SJCRH30 (cell line): ENCODE measurements at regions not wholly inside any gene's neighbourhood (a gene's known extent, or its start where the extent isn't known, plus 50 kb on each side); places are given as distances from the start of the nearest gene placed in this dataset.

Experiments used
- DNase-seq, 2 experiments: peaks; one replicate each; pipeline ENCODE4 v3.0.0-alpha.2; 2015 to 2020
- H3K27ac ChIP-seq: fragments of 250-450 bp; sonication (Bioruptor Pico); 2 replicates; pipeline ENCODE4 v1.5.1; 2020; ENCODE audit warnings: mild to moderate bottlenecking, moderate library complexity
- H3K27me3 ChIP-seq: fragments of 250-450 bp; sonication (Bioruptor Pico); 2 replicates; pipeline ENCODE4 v1.5.1; 2020; ENCODE audit warnings: mild to moderate bottlenecking, moderate library complexity
- H3K36me3 ChIP-seq: fragments of 250-450 bp; sonication (Bioruptor Pico); 2 replicates; pipeline ENCODE4 v1.5.1; 2020; ENCODE audit warnings: mild to moderate bottlenecking, moderate library complexity
- H3K4me1 ChIP-seq: fragments of 250-450 bp; sonication (Bioruptor Pico); 2 replicates; pipeline ENCODE4 v1.5.1; 2020; ENCODE audit warnings: mild to moderate bottlenecking, moderate library complexity
- H3K4me3 ChIP-seq: fragments of 250-450 bp; sonication (Bioruptor Pico); 2 replicates; pipeline ENCODE4 v1.5.1; 2020; ENCODE audit warnings: mild to moderate bottlenecking, moderate library complexity
- H3K9me3 ChIP-seq: fragments of 250-450 bp; sonication (Bioruptor Pico); replicated peaks from 2 replicates; pipeline ENCODE4 v1.5.1; 2020; ENCODE audit warnings: mild to moderate bottlenecking, moderate library complexity

DNA sequence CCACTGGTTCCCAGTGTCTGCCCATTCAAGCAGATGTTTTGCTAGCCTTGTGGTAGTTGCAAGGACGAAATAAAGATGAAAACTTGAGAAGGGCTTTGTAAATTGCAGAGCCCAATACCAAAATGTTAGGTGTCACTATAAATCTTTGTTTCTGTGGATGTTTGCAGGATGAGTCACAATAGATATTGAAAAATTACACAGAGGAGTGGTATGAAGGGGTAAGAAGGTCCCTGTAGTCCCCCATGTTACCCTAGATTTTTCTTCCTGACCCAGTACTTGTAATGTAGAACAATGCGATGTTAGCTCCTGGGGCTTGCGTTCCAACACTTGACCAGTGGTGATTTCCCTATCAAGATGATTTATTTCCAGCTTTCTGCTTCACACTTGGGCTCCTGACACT is 102.6 kb upstream of the LYZL1 start:
- no peaks in the 10 kb centered on the region for H3K9me3 ChIP-seq
- no peak overlapping the region for H3K4me3 ChIP-seq
- H3K27ac ChIP-seq, result no peak overlapping the region
- H3K27me3 ChIP-seq, result no peaks in the 10 kb centered on the region
- H3K4me1 ChIP-seq, result no peaks in the 10 kb centered on the region
- no peak for DNase-seq
- no peaks in the 10 kb centered on the region for H3K36me3 ChIP-seq

DNA sequence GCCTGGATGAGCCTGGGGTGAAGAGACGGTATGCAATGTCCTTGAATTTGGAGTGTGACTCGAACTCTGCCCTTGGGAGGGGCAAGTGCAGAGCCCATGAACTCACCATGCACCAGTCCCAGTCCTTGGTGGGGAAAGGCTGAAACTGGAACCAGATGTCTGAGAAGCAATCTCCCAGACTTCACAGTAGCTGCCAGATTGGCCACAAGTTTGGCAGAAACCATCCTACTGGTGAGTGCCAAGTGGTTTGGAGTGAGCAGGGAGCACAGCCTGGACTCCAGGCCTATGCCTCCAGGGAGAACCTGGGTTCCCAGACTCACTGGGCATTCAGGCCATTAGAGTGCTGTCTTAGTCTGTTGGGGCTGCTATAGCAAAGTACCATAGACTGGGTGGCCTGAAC is 99.6 kb upstream of the LYZL1 start:
- Histone ChIP-seq H3K9me3 (no peaks in the 10 kb centered on the region), H3K27ac (no peak overlapping the region), H3K27me3 (no peaks in the 10 kb centered on the region), H3K4me1 (no peaks in the 10 kb centered on the region), H3K36me3 (no peaks in the 10 kb centered on the region), H3K4me3 (no peak overlapping the region)
- no peak for DNase-seq

DNA sequence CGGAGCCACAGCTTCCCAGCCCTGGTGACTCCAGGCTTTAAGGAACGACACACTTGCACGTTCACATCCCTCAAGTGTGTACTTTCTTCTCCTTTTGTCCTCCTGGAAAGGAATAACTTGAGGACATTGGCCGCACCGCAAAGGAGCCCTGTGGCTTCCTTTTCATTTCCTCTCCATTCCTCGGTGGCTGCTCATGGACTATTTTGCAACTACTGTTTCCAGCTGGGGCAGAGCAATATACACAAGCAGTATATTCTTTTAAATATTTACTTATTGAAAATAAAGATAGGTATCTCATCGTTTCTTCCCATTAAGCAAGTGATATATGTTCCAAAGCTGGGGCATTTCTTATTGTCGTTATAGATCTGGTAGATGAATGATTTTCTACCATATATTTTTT is 97.2 kb upstream of the LYZL1 start:
- H3K27ac ChIP-seq, result no peak overlapping the region
- no peak overlapping the region for H3K4me3 ChIP-seq
- DNase-seq, result no peak
- no peaks in the 10 kb centered on the region for H3K4me1 ChIP-seq
- no peaks in the 10 kb centered on the region for H3K9me3 ChIP-seq
- H3K36me3 ChIP-seq, result no peaks in the 10 kb centered on the region
- H3K27me3 ChIP-seq, result no peaks in the 10 kb centered on the region

DNA sequence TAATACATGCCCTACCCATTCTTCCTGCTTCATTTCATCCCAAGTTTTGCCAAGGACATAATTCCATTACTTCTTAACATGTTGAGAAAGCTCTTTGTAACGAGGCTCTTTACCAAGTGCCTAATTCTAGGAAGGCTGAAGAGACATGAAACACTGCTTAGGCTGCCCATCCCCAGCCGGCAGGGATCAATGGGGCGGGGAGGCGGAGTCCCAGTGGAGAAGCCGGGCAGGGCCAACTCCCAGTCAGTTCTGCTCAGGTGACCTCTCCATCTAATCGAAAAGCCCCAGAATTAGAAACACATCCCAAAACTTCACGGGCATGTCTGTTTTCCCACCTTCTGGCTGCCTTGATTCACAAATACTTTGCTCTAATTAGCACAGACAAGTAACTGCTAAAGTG is 89.5 kb upstream of the LYZL1 start:
- H3K9me3 ChIP-seq, result no peaks in the 10 kb centered on the region
- H3K36me3 ChIP-seq, result no peaks in the 10 kb centered on the region
- no peak for DNase-seq
- H3K27ac ChIP-seq, result no peak overlapping the region
- H3K27me3 ChIP-seq, result peaks cover 4% of the 10 kb centered on the region; the same call in 1 of the 2 replicates
- H3K4me1 ChIP-seq, result no peaks in the 10 kb centered on the region
- H3K4me3 ChIP-seq, result no peak overlapping the region

DNA sequence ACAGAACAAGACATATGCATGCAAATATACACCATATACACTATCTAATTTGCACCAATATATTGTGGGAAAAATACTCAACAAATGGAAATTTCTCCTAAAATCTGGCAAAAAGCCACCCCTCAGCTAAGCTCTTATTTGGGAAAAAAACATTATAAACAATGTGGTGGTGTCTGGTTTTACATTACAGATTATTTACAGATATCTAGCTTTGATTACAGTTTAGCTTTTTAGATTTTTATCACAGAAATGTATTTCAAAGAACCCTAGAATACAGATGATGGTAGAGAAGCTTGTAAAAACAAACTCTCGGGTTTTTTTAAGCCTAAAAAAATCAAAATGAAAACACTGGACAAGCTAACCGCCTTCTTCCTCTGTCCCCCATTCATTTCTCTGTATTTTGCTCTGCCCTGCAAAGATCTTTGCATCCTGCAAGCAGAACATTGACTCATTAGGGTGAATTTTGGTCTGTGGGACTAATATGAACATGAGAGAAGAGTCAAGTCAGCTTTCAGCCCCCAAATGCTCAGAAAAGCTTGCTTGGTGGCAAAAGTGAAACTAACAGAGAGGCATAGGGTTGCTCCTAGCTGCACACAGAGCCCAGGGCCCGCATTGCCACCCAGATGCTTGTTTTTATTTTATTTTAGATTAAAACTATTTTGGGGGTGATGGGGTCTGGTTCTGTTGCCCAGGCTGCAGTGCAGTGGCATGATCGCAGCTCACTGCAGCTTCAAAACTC is 88.8 kb upstream of the LYZL1 start:
- H3K27me3 ChIP-seq, result peaks cover 4% of the 10 kb centered on the region; the same call in 1 of the 2 replicates
- H3K27ac ChIP-seq, result no peak overlapping the region
- no peaks in the 10 kb centered on the region for H3K36me3 ChIP-seq
- DNase-seq, result no peak
- H3K4me1 ChIP-seq, result no peaks in the 10 kb centered on the region
- no peak overlapping the region for H3K4me3 ChIP-seq
- H3K9me3 ChIP-seq, result no peaks in the 10 kb centered on the region

DNA sequence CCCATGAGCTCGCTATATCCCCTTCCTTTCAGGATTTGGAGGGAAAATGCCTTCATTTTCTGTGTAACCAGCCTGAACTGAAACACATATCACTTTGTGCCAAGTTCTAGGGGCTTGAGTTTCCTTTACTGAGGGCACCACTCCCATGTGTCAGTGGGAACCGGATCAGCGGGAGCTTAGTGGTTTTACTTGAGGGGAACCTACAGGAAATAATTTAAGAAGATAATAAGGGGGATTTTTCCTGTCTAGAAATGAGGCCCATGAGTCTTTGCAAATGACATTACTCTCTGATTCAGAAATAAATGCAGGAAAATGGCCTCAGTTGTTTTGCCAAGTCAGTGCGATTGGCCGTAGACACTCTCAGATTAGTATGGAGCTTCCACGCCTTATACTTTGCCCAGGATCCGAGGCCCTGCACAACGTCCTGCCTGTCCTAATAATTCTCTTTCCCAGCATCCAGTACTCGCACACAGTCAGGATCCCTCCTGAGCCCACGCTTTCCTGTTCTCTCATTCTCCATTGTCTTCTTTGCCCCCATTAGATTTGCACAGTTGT is 86.4 kb upstream of the LYZL1 start:
- peak in 1 of 2 experiments; percentile 2 for DNase-seq
- Histone ChIP-seq H3K9me3 (no peaks in the 10 kb centered on the region), H3K4me3 (no peak overlapping the region), H3K27ac (no peak overlapping the region), H3K36me3 (no peaks in the 10 kb centered on the region), H3K4me1 (no peaks in the 10 kb centered on the region), H3K27me3 (peaks cover 4% of the 10 kb centered on the region; the same call in 1 of the 2 replicates)

DNA sequence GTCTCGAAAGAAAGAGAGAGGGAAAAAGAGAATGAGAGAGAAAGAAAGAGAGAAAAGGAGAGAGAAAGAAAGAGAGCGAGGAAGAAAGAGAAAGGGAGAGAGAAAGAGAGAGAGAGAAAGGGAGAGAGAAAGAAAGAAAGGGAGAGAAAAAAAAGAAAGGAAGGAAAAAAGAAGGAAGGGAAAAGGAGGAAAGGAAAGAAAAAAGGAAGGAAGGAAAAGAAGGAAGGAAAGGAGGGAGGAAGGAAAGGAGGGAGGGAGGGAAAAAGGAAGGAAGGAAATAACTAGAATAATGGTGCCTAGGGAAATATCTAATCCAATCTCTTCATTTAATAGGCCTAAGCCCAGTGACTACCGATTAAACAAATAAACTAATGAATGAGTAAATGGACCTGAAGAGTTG is 85.4 kb upstream of the LYZL1 start:
- no peaks in the 10 kb centered on the region for H3K36me3 ChIP-seq
- peaks cover 4% of the 10 kb centered on the region; the same call in 1 of the 2 replicates for H3K27me3 ChIP-seq
- no peaks in the 10 kb centered on the region for H3K9me3 ChIP-seq
- no peak overlapping the region for H3K4me3 ChIP-seq
- H3K27ac ChIP-seq, result no peak overlapping the region
- H3K4me1 ChIP-seq, result no peaks in the 10 kb centered on the region
- DNase-seq, result no peak

DNA sequence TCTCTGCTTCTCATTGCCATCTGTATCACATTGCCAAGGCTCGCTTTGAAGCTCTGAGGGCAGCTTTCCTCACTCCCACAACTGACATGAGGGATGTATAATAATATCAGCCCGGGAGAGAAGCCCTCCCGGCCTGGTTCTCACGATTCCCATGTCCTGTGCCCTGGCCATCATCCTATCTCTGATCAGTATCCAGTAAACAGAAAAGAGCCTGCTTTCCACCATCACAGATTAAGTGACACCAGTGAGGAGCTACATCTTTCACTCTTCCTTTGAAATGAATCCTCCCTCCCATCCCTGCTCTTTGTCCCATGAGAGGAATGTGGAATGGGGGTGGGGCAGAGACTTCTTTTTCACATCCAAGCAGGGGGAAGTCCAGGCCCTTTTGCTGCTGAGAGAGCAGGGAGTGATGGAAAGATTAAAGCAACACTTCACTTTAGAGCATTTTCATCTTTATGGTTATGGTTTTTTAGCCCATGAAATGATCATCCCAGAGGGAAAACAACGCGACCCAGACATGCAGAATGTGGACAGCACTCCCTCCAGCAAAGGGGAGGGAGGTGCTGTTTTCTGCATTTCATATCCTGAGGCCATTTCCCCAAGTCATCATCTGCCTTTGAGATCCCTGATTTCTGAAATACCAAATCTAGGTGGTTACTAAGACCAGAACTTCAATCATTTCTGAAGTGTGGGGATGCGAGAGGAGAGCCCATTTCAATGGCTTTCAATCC is 84.6 kb upstream of the LYZL1 start:
- no peak overlapping the region for H3K4me3 ChIP-seq
- H3K9me3 ChIP-seq, result no peaks in the 10 kb centered on the region

DNA sequence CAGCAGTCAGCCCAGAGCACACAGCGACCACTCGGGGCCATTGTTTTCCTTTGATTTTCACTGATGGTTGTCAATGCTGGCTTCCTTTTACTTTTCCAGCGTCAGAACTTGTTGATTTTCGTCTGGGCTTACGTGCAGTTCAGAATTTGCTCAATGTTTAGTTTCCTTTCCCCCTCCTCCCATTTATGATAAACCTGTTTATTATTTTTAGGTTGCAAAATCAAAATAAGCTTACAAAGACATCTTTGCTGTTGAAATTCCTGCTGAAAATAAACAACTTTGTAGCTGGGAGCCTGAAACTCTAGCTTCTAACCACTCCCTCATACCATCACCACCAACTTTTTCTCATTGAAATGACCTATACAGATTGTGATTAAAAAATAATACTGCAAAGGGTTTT is 83.1 kb upstream of the LYZL1 start:
- no peak overlapping the region for H3K4me3 ChIP-seq
- H3K9me3 ChIP-seq, result no peaks in the 10 kb centered on the region; the same call in 1 of the 2 replicates
- no peaks in the 10 kb centered on the region for H3K36me3 ChIP-seq
- H3K27ac ChIP-seq, result no peak overlapping the region
- H3K4me1 ChIP-seq, result no peaks in the 10 kb centered on the region
- no peaks in the 10 kb centered on the region for H3K27me3 ChIP-seq
- DNase-seq, result no peak

More for the DNA sequence above, 84.6 kb upstream of the LYZL1 start:
- DNase-seq, result no peak
- Histone ChIP-seq H3K27me3 (peaks cover 4% of the 10 kb centered on the region; the same call in 1 of the 2 replicates), H3K4me1 (no peaks in the 10 kb centered on the region), H3K27ac (no peak overlapping the region), H3K36me3 (no peaks in the 10 kb centered on the region)

DNA sequence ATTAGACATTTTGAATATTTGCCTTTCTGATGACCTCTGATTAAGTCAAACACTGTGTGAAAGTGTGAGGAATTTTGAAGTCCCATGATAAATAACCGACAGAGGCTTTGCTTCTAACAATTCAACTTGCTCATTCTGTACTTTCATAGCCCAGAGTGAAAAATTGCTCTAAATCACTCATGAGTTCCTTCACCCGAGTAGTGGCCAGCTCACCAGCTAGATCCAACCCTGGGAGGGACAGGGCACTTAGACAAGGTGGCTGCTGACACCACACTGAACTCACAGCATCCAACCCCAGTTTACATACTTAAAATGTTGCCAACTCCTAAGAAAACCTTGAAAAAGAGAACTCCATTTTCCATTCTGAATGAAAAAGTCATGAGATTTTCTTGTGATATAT is 80.0 kb upstream of the LYZL1 start:
- Histone ChIP-seq H3K36me3 (no peaks in the 10 kb centered on the region), H3K4me3 (no peak overlapping the region), H3K27ac (no peak overlapping the region), H3K4me1 (no peaks in the 10 kb centered on the region), H3K9me3 (no peaks in the 10 kb centered on the region; the same call in 1 of the 2 replicates), H3K27me3 (no peaks in the 10 kb centered on the region)
- no peak for DNase-seq

DNA sequence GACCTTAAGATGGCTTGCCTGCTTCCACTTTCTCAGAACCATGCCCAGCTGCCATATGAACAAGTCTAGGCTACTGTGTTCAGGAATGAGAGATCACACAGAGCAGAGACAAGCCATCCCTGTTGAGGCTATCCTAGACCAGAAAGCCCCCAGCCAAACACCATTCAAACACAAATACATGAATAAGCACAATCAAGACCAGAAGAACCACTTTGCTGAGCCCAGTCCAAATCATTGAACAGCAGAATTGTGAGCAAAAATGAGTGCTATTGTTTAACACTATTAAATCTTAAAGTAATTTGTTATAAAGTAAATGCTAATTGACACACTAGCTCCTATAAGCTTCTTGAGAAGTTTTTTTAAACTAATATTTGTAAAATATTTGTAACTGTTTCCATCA is 79.0 kb upstream of the LYZL1 start:
- H3K4me1 ChIP-seq, result no peaks in the 10 kb centered on the region
- DNase-seq, result no peak
- H3K27me3 ChIP-seq, result no peaks in the 10 kb centered on the region
- no peak overlapping the region for H3K4me3 ChIP-seq
- H3K9me3 ChIP-seq, result no peaks in the 10 kb centered on the region; the same call in 1 of the 2 replicates
- no peak overlapping the region for H3K27ac ChIP-seq
- no peaks in the 10 kb centered on the region for H3K36me3 ChIP-seq

DNA sequence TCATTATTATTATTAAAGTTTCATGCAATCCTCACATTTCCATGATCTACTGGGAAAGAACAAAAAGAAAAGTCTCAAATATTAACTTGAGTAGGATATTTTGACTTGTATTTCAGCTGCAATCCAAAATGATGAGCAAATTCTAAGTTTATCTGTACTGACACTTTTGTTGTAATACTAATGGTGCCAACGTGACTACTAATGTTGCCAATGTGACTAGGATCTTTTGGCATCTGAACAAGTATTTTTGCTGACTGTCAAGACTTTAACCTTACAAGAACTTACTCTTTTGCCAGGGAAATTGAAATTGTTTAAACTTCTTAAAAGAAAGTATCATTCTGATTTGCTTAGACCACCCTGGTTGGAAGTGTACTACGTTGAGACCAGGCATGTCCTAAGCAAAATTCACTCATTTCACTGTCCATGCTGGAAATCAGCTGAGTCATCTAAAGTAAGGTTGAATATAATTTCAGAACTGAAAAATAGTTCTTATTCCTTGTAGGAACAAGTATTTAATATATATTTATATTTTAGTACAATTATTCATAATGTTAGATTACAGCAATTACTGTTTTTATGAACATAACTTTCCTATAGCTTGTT is 78.5 kb upstream of the LYZL1 start:
- no peaks in the 10 kb centered on the region for H3K4me1 ChIP-seq
- no peak overlapping the region for H3K27ac ChIP-seq
- no peaks in the 10 kb centered on the region for H3K36me3 ChIP-seq
- no peak for DNase-seq
- H3K9me3 ChIP-seq, result no peaks in the 10 kb centered on the region; the same call in 1 of the 2 replicates
- H3K4me3 ChIP-seq, result no peak overlapping the region
- H3K27me3 ChIP-seq, result no peaks in the 10 kb centered on the region

DNA sequence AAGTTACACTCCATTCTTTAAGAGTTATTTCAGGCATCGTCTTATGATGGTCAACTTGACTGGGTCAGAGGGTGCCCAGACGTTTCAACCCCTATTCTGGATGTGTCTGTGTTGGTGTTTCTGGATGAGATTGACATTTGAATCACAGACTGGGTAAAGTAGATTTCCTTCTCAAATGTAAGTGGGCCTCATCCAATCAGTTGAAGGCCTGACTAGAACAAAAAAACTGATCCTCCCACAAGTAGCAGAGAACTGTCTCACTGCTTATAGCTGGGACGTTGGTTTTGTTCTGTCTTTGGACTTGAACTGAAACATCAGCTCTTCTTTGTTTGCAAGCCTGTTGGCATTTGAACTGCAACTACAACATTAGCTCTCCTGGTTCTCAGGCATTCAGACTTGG is 76.3 kb upstream of the LYZL1 start:
- no peak overlapping the region for H3K27ac ChIP-seq
- DNase-seq, result no peak
- H3K27me3 ChIP-seq, result no peaks in the 10 kb centered on the region
- H3K36me3 ChIP-seq, result no peaks in the 10 kb centered on the region
- H3K4me3 ChIP-seq, result no peak overlapping the region
- H3K9me3 ChIP-seq, result no peaks in the 10 kb centered on the region; the same call in 1 of the 2 replicates
- no peaks in the 10 kb centered on the region for H3K4me1 ChIP-seq

DNA sequence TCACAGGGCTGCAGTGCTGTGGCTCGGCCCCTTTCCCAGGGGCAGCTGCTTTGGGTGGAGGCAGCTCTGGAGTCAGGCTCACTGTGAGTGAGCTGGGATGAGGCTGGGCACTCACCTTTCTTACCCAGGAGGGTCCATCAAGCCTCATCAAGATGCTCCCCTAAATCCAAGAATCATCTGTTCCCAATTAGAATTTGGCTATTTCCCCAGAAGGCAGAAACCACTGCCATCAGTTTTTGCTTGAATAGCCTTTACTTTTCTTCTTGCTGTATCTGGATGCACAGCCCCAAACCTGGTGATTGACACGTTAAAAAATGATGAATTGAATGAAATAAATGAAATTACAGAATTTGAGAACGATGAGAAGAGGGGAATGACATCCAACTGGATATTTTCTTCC is 74.3 kb upstream of the LYZL1 start:
- Histone ChIP-seq H3K27me3 (no peaks in the 10 kb centered on the region), H3K4me1 (no peaks in the 10 kb centered on the region), H3K36me3 (no peaks in the 10 kb centered on the region), H3K4me3 (no peak overlapping the region), H3K9me3 (no peaks in the 10 kb centered on the region; the same call in 1 of the 2 replicates), H3K27ac (no peak overlapping the region)
- no peak for DNase-seq

DNA sequence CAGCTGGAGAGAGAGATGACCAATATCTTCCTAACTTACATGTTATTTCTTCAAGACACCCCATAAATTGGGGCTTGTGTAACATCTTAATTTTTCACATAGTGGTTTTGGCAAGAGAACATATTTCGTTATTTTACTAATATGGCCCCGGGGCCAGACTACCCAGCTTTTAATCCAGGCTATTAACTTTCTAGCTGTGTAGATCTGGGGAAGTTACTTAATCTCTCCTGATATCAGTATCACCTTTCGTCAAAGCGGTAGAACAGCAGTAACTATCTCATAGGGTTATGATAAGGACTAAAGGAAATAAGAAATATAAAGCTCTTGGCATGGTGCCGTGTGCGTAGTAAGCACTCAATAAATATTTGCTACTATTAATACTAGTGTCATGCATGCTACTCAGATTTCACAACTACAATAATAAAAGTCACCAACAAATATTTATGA is 71.6 kb upstream of the LYZL1 start:
- Histone ChIP-seq H3K9me3 (no peaks in the 10 kb centered on the region), H3K27ac (no peak overlapping the region), H3K36me3 (no peaks in the 10 kb centered on the region), H3K27me3 (no peaks in the 10 kb centered on the region), H3K4me1 (no peaks in the 10 kb centered on the region), H3K4me3 (no peak overlapping the region)
- DNase-seq, result no peak
